IMR-90 (cell line): ENCODE measurements at regions not wholly inside any gene's neighbourhood (a gene's known extent, or its start where the extent isn't known, plus 50 kb on each side); places are given as distances from the start of the nearest gene placed in this dataset.

Experiments
- ATAC-seq: fragments of 200-7000 bp; cut with Tn5 transposase; 2 replicates; pipeline ENCODE4 v1.9.1; 2020; ENCODE audit warnings: low read depth, mild to moderate bottlenecking, moderate library complexity
- BruUV-seq: library from RNA; stranded (reverse); fragments of 400-500 nt; replicated peaks from 2 replicates; lab custom pipeline; 2021; lab: Mats Ljungman, UMichigan
- CTCF ChIA-PET: fragments of 300-600 bp; formaldehyde crosslinking; extraction: SDS; loops from one replicate; lab custom pipeline; 2021; ENCODE audit warnings: antibody characterized with exemption; lab: Yijun Ruan, JAX
- POLR2A ChIA-PET: fragments of 300-600 bp; sonication (Branson Sonifier 250); formaldehyde crosslinking; loops from one replicate; lab custom pipeline; 2022; ENCODE audit warnings: antibody characterized with exemption; ENCODE audit not compliant: unreplicated experiment; lab: Charles Lee
- DNase-seq: peaks from one replicate; pipeline ENCODE4 v3.0.0; 2013
- H2AFZ ChIP-seq: replicated peaks from 2 replicates; pipeline ENCODE3; 2013; ENCODE audit warnings: low read length, mild to moderate bottlenecking; ENCODE audit not compliant: poor library complexity
- H2AK5ac ChIP-seq: 2 replicates; pipeline ENCODE4 v1.6.1; 2013; ENCODE audit warnings: low read depth, low read length, inconsistent platforms
- H2AK9ac ChIP-seq: replicated peaks from 2 replicates; pipeline ENCODE3; 2013; ENCODE audit warnings: mild to moderate bottlenecking, low read depth, low read length, moderate library complexity; ENCODE audit not compliant: poor library complexity
- H2BK120ac ChIP-seq: 2 replicates; pipeline ENCODE4 v1.6.1; 2013; ENCODE audit warnings: low read depth, low read length, inconsistent platforms
- H2BK15ac ChIP-seq: 3 replicates; pipeline ENCODE4 v1.6.1; 2013; ENCODE audit warnings: low read depth, low read length, inconsistent platforms
- H2BK20ac ChIP-seq: 2 replicates; pipeline ENCODE4 v1.6.1; 2013; ENCODE audit warnings: low read depth, mild to moderate bottlenecking, inconsistent platforms, low read length, moderate library complexity
- H2BK5ac ChIP-seq: 2 replicates; pipeline ENCODE4 v1.6.1; 2013; ENCODE audit warnings: mild to moderate bottlenecking, low read depth, low read length, inconsistent platforms; ENCODE audit not compliant: poor library complexity, severe bottlenecking
- H3K14ac ChIP-seq: replicated peaks from 2 replicates; pipeline ENCODE4 v1.6.1; 2013; ENCODE audit warnings: low read depth, low read length, inconsistent platforms
- H3K18ac ChIP-seq: 2 replicates; pipeline ENCODE4 v1.6.1; 2013; ENCODE audit warnings: low read depth, low read length, control low read depth
- H3K23ac ChIP-seq: 2 replicates; pipeline ENCODE4 v1.6.1; 2013; ENCODE audit warnings: low read depth, low read length, inconsistent platforms
- H3K27ac ChIP-seq: 2 replicates; pipeline ENCODE4 v1.5.1; 2013; ENCODE audit warnings: mild to moderate bottlenecking, control low read depth, low read length; ENCODE audit not compliant: insufficient read depth
- H3K27me3 ChIP-seq: 2 replicates; pipeline ENCODE4 v1.6.1; 2013; ENCODE audit warnings: low read length; ENCODE audit not compliant: control insufficient read depth, insufficient read depth
- H3K36me3 ChIP-seq: 2 replicates; pipeline ENCODE4 v1.6.1; 2013; ENCODE audit warnings: low read length, mixed read lengths; ENCODE audit not compliant: control insufficient read depth, insufficient read depth
- H3K4ac ChIP-seq: 2 replicates; pipeline ENCODE4 v1.6.1; 2013; ENCODE audit warnings: low read depth, low read length, inconsistent platforms
- H3K4me1 ChIP-seq: 2 replicates; pipeline ENCODE4 v1.6.1; 2013; ENCODE audit warnings: low read length, mixed read lengths; ENCODE audit not compliant: control insufficient read depth, insufficient read depth
- H3K4me2 ChIP-seq: 2 replicates; pipeline ENCODE4 v1.6.1; 2013; ENCODE audit warnings: low read depth, mild to moderate bottlenecking, control low read depth, low read length, moderate library complexity
- H3K4me3 ChIP-seq: 2 replicates; pipeline ENCODE4 v1.5.1; 2013; ENCODE audit warnings: low read depth, mild to moderate bottlenecking, control low read depth, low read length, moderate library complexity; ENCODE audit not compliant: insufficient read depth
- H3K56ac ChIP-seq: 2 replicates; pipeline ENCODE4 v1.6.1; 2013; ENCODE audit warnings: low read length, inconsistent platforms; ENCODE audit not compliant: insufficient read depth; ENCODE audit errors: extremely low read depth
- H3K79me1 ChIP-seq, 2 experiments: 2 replicates each; pipeline ENCODE4 v1.6.1; 2013; ENCODE audit warnings: low read length in 2 of 2, inconsistent platforms in 1 of 2, low read depth in 1 of 2
- H3K9ac ChIP-seq: 2 replicates; pipeline ENCODE4 v1.6.1; 2013; ENCODE audit warnings: low read depth, low read length, control low read depth
- H3K9me1 ChIP-seq: 2 replicates; pipeline ENCODE4 v1.6.1; 2013; ENCODE audit warnings: low read length, inconsistent platforms; ENCODE audit not compliant: insufficient read depth
- H3K9me3 ChIP-seq: 2 replicates; pipeline ENCODE4 v1.6.1; 2013; ENCODE audit warnings: low read length; ENCODE audit not compliant: control insufficient read depth, insufficient read depth
- H4K20me1 ChIP-seq: 2 replicates; pipeline ENCODE4 v1.6.1; 2013; ENCODE audit warnings: low read length, inconsistent platforms; ENCODE audit not compliant: insufficient read depth
- H4K5ac ChIP-seq: 2 replicates; pipeline ENCODE4 v1.6.1; 2013; ENCODE audit warnings: mild to moderate bottlenecking, low read depth, low read length, control low read depth
- H4K8ac ChIP-seq, 2 experiments: 2 replicates each; pipeline ENCODE4 v1.6.1; 2013; ENCODE audit warnings: low read depth in 2 of 2, low read length in 2 of 2, control low read depth in 1 of 2, inconsistent platforms in 1 of 2
- H4K91ac ChIP-seq: 2 replicates; pipeline ENCODE4 v1.6.1; 2013; ENCODE audit warnings: low read depth, low read length, inconsistent platforms; ENCODE audit not compliant: insufficient read depth
- BHLHE40 ChIP-seq: fragments of 150-350 bp; IDR thresholded peaks from 2 replicates; pipeline ENCODE4 v1.6.1; 2016; ENCODE audit warnings: mild to moderate bottlenecking, low read depth, low read length
- CEBPB ChIP-seq: IDR thresholded peaks from 2 replicates; pipeline ENCODE4 v1.6.1; 2012; ENCODE audit warnings: low read depth, low read length, improper control_type of control experiment
- CHD1 ChIP-seq: IDR thresholded peaks from 2 replicates; pipeline ENCODE4 v1.6.1; 2012; ENCODE audit warnings: low read depth, low read length, improper control_type of control experiment
- ELK1 ChIP-seq: fragments of 150-350 bp; IDR thresholded peaks from 2 replicates; pipeline ENCODE4 v1.6.1; 2016; ENCODE audit warnings: low read depth, mild to moderate bottlenecking, low read length, moderate library complexity, borderline replicate concordance
- FOS ChIP-seq: fragments of 150-350 bp; IDR thresholded peaks from 2 replicates; pipeline ENCODE4 v1.6.1; 2016; ENCODE audit warnings: low read depth, low read length
- MAFK ChIP-seq: IDR thresholded peaks from 2 replicates; pipeline ENCODE4 v1.6.1; 2012; ENCODE audit warnings: low read depth, low read length, improper control_type of control experiment
- MAZ ChIP-seq: IDR thresholded peaks from 2 replicates; pipeline ENCODE4 v1.6.1; 2012; ENCODE audit warnings: low read depth, mild to moderate bottlenecking, low read length, improper control_type of control experiment, moderate library complexity, borderline replicate concordance
- MXI1 ChIP-seq: IDR thresholded peaks from 2 replicates; pipeline ENCODE4 v1.6.1; 2012; ENCODE audit warnings: low read depth, mild to moderate bottlenecking, low read length, moderate library complexity, borderline replicate concordance
- NFE2L2 ChIP-seq: fragments of 150-350 bp; IDR thresholded peaks from 2 replicates; pipeline ENCODE4 v1.6.1; 2016; ENCODE audit warnings: low read depth, mild to moderate bottlenecking, low read length
- POLR2A ChIP-seq: IDR thresholded peaks from 2 replicates; pipeline ENCODE4 v1.6.1; 2012; ENCODE audit warnings: mild to moderate bottlenecking, low read depth, low read length
- RAD21 ChIP-seq: IDR thresholded peaks from 2 replicates; pipeline ENCODE4 v1.6.1; 2012; ENCODE audit warnings: low read length, improper control_type of control experiment
- RCOR1 ChIP-seq: IDR thresholded peaks from 2 replicates; pipeline ENCODE4 v1.6.1; 2012; ENCODE audit warnings: mild to moderate bottlenecking, low read length, improper control_type of control experiment; ENCODE audit not compliant: insufficient replicate concordance
- RFX5 ChIP-seq: IDR thresholded peaks from 2 replicates; pipeline ENCODE4 v1.8.0; 2012; ENCODE audit warnings: low read depth, mild to moderate bottlenecking, low read length, moderate library complexity
- SMC3 ChIP-seq: fragments of 150-350 bp; IDR thresholded peaks from 2 replicates; pipeline ENCODE4 v1.6.1; 2016; ENCODE audit warnings: low read depth, mild to moderate bottlenecking, antibody characterized with exemption, low read length, moderate library complexity
- USF2 ChIP-seq: fragments of 150-350 bp; IDR thresholded peaks from 2 replicates; pipeline ENCODE4 v1.6.1; 2017; ENCODE audit warnings: mild to moderate bottlenecking, antibody characterized with exemption, low read length, low read depth
- WGBS, 2 experiments: methylation state at CpG; one replicate each; pipeline versions ENCODE4 v1.1.5 to v1.1.7; 2013; ENCODE audit warnings: missing lambda C conversion rate in 2 of 2; ENCODE audit not compliant: insufficient read length in 1 of 2; ENCODE audit errors: extremely low coverage in 2 of 2; 5-methylcytosine and 5-hydroxymethylcytosine counted together
- dilution Hi-C: fragments of 300-500 bp; cut with HindIII; formaldehyde crosslinking; loops from one replicate; pipeline ENCODE4 v1.14.3; 2018; ENCODE audit warnings: low sequenced_read_pairs; ENCODE audit not compliant: unreplicated experiment
- in situ Hi-C: fragments of 300-500 bp; cut with MboI; formaldehyde crosslinking; loops from 3 replicates; pipeline ENCODE4 v1.14.3; 2019; ENCODE audit warnings: low sequenced_read_pairs, inconsistent platforms, mixed read lengths
- intact Hi-C: fragments of 100-400 bp; cut with micrococcal nuclease; formaldehyde crosslinking; loops from 2 replicates; pipeline ENCODE4 v1.10.0; 2022
- TF ChIP-seq, protein P1 (sequence below): conservative IDR thresholded peaks from 2 replicates; pipeline ENCODE4 v1.5.1; 2012; ENCODE audit warnings: mild to moderate bottlenecking, low read depth, low read length, improper control_type of control experiment

DNA sequence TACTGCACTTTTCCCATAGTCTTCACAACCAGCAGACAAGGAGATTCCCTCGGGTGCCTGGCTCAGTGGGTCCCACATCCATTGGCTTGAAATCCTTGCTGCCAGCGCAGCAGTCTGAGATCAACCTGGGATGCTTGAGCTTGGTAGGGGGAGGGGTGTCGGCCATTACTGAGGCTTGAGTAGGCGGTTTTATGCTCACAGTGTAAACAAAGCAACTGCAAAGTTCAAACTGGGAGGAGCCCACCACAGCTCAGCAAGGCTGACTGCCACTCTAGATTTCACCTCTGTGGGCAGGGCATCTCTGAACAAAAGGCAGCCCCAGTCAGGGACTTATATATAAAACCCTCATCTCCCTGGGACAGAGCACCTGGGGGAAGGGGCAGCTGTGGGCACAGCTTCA lies 512.3 kb upstream of the MPDZ start:
- H4K5ac ChIP-seq: no peak overlapping the region
- no peaks in the 10 kb centered on the region for H3K9me1 ChIP-seq
- H3K14ac ChIP-seq: no peak overlapping the region
- no peak overlapping the region for H2AK5ac ChIP-seq
- CTCF ChIA-PET: no interaction called here
- H3K27me3 ChIP-seq: no peaks in the 10 kb centered on the region
- no peak overlapping the region for H3K4ac ChIP-seq
- no TSS peak for BruUV-seq
- WGBS, 2 experiments: no CpG with 5 or more reads among the region's 4 CpGs
- H3K4me3 ChIP-seq: no peak overlapping the region
- TF ChIP-seq MXI1 (no peak), CEBPB (no peak), SMC3 (no peak), ELK1 (no peak), BHLHE40 (no peak), FOS (no peak), MAFK (no peak), POLR2A (no peak), NFE2L2 (no peak), USF2 (no peak), RCOR1 (no peak), CHD1 (no peak), MAZ (no peak), RAD21 (no peak), RFX5 (no peak)
- TF ChIP-seq, protein P1, sequence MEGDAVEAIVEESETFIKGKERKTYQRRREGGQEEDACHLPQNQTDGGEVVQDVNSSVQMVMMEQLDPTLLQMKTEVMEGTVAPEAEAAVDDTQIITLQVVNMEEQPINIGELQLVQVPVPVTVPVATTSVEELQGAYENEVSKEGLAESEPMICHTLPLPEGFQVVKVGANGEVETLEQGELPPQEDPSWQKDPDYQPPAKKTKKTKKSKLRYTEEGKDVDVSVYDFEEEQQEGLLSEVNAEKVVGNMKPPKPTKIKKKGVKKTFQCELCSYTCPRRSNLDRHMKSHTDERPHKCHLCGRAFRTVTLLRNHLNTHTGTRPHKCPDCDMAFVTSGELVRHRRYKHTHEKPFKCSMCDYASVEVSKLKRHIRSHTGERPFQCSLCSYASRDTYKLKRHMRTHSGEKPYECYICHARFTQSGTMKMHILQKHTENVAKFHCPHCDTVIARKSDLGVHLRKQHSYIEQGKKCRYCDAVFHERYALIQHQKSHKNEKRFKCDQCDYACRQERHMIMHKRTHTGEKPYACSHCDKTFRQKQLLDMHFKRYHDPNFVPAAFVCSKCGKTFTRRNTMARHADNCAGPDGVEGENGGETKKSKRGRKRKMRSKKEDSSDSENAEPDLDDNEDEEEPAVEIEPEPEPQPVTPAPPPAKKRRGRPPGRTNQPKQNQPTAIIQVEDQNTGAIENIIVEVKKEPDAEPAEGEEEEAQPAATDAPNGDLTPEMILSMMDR: no peak
- no peak overlapping the region for H4K91ac ChIP-seq
- H2AK9ac ChIP-seq: no peak overlapping the region
- no peaks in the 10 kb centered on the region for H3K79me1 ChIP-seq
- no peak overlapping the region for H3K4me2 ChIP-seq
- POLR2A ChIA-PET: no interaction called here
- H2BK5ac ChIP-seq: no peak overlapping the region
- no peak overlapping the region for H3K27ac ChIP-seq
- H3K36me3 ChIP-seq: no peaks in the 10 kb centered on the region
- H2AFZ ChIP-seq: no peak overlapping the region
- no peaks in the 10 kb centered on the region; the same call in 1 of the 2 replicates for H3K9me3 ChIP-seq
- no peak for ATAC-seq
- H4K20me1 ChIP-seq: no peaks in the 10 kb centered on the region
- H3K4me1 ChIP-seq: peaks cover 4% of the 10 kb centered on the region; the same call in 1 of the 2 replicates
- no peak for DNase-seq
- intact Hi-C loops: no loop called here
- H2BK15ac ChIP-seq: no peak overlapping the region
- no peak overlapping the region for H2BK120ac ChIP-seq
- H2BK20ac ChIP-seq: no peak overlapping the region
- dilution Hi-C loops: no loop called here
- in situ Hi-C loops: no loop called here
- H3K56ac ChIP-seq: no peak overlapping the region
- no peak overlapping the region for H4K8ac ChIP-seq
- H3K18ac ChIP-seq: no peak overlapping the region
- no peak overlapping the region for H3K9ac ChIP-seq
- no peak overlapping the region for H3K23ac ChIP-seq
